Nephron (organoid): ENCODE measurements at regions not wholly inside any gene's neighbourhood (a gene's known extent, or its start where the extent isn't known, plus 50 kb on each side); places are given as distances from the start of the nearest gene placed in this dataset.

Source experiments
- H3K27ac Mint-ChIP-seq, 3 experiments: 2 replicates each; pipeline ENCODE4 v1.8.0; 2020; ENCODE audit warnings: mixed read lengths in 3 of 3, mild to moderate bottlenecking in 2 of 3, moderate library complexity in 1 of 3
- H3K27me3 Mint-ChIP-seq: 2 replicates; pipeline ENCODE4 v1.8.0; 2021; ENCODE audit warnings: low read depth, mild to moderate bottlenecking, moderate library complexity, mixed read lengths
- H3K36me3 Mint-ChIP-seq: 2 replicates; pipeline ENCODE4 v1.8.0; 2020; ENCODE audit warnings: low read depth, mixed read lengths
- H3K4me1 Mint-ChIP-seq: 2 replicates; pipeline ENCODE4 v1.8.0; 2020; ENCODE audit warnings: mixed read lengths
- H3K4me3 Mint-ChIP-seq, 3 experiments: 2 replicates each; pipeline ENCODE4 v1.8.0; 2020; ENCODE audit warnings: mild to moderate bottlenecking in 3 of 3, mixed read lengths in 3 of 3, moderate library complexity in 2 of 3
- H3K9me3 Mint-ChIP-seq: 2 replicates; pipeline ENCODE4 v1.8.0; 2020; ENCODE audit warnings: mixed read lengths
- TF ChIP-seq, protein P1 (sequence below), 3 experiments: fragments of 200-600 bp; sonication (generic); IDR thresholded peaks; one replicate each; pipeline ENCODE4 v1.5.0; 2021; ENCODE audit warnings: antibody characterized with exemption in 3 of 3; ENCODE audit not compliant: unreplicated experiment in 3 of 3

DNA sequence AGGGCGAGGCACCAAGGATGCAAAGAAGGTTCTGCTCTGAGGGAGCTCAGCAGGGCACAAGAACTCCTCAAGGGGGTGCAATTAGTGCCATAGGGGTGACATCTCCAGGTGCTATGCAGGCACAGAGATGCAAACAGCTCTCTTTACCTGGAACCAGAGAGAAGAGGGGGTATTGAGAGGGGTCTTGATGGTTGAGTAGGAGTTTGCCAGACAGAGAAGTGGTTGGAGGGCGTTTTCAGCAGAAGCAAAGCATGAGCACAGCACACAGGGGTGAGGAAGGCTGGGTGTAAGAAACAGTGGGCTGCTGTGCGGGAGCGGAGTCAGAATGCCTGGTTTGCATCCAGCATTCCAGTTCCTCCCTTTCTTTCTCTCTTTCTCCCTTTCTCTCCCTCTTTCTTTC, 81.8 kb upstream of the LHX1 start:
- peaks cover 5% of the 10 kb centered on the region for H3K4me1 Mint-ChIP-seq
- no peak overlapping the region for H3K4me3 Mint-ChIP-seq
- H3K9me3 Mint-ChIP-seq: no peaks in the 10 kb centered on the region

GRCh38 chr17:36856222-36856621, 81.1 kb upstream of the LHX1 start:
- H3K4me3 Mint-ChIP-seq: no peak overlapping the region
- H3K27me3 Mint-ChIP-seq: peaks cover 9% of the 10 kb centered on the region
- peaks cover 5% of the 10 kb centered on the region for H3K4me1 Mint-ChIP-seq
- no peaks in the 10 kb centered on the region for H3K36me3 Mint-ChIP-seq
- no peaks in the 10 kb centered on the region for H3K9me3 Mint-ChIP-seq
- TF ChIP-seq, protein P1, sequence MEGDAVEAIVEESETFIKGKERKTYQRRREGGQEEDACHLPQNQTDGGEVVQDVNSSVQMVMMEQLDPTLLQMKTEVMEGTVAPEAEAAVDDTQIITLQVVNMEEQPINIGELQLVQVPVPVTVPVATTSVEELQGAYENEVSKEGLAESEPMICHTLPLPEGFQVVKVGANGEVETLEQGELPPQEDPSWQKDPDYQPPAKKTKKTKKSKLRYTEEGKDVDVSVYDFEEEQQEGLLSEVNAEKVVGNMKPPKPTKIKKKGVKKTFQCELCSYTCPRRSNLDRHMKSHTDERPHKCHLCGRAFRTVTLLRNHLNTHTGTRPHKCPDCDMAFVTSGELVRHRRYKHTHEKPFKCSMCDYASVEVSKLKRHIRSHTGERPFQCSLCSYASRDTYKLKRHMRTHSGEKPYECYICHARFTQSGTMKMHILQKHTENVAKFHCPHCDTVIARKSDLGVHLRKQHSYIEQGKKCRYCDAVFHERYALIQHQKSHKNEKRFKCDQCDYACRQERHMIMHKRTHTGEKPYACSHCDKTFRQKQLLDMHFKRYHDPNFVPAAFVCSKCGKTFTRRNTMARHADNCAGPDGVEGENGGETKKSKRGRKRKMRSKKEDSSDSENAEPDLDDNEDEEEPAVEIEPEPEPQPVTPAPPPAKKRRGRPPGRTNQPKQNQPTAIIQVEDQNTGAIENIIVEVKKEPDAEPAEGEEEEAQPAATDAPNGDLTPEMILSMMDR (IDR thresholded peaks at IDR 0.05; ENCODE audit: unreplicated experiment in 3 of 3): no peak
- peak overlapping the region in 1 of 3 experiments; percentile 64 for H3K27ac Mint-ChIP-seq

More for the DNA sequence above, 81.8 kb upstream of the LHX1 start:
- peaks cover 12% of the 10 kb centered on the region for H3K27me3 Mint-ChIP-seq
- TF ChIP-seq, protein P1 (IDR thresholded peaks at IDR 0.05; ENCODE audit: unreplicated experiment in 3 of 3): no peak
- H3K27ac Mint-ChIP-seq: no peak overlapping the region
- no peaks in the 10 kb centered on the region for H3K36me3 Mint-ChIP-seq

DNA sequence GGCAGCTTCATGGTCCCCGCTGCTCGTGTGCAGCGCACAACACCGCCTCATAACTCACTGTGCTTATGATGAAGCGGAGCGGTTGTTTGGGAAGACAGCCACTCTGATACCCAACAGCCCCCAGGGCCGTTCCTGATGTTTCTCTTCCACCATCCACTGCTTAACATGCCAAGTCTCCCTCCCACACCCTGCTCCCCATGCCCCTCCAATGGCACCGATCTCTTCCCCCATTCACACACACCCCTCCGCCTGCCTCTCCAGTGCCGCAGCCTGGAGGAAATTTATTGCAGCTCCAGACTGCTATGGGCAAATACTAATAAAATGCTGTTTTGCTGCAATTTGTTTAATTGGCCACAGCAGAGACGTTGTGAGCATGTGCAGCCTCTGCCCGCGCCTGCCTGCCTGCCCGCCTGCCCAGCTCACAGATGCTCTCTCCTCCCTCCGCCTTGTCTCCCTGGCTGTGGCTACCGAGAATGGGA, 80.3 kb upstream of the LHX1 start:
- peaks cover 5% of the 10 kb centered on the region for H3K4me1 Mint-ChIP-seq
- TF ChIP-seq, protein P1 (IDR thresholded peaks at IDR 0.05; ENCODE audit: unreplicated experiment in 3 of 3): no peak
- H3K36me3 Mint-ChIP-seq: no peaks in the 10 kb centered on the region
- H3K9me3 Mint-ChIP-seq: no peaks in the 10 kb centered on the region
- peaks cover 5% of the 10 kb centered on the region for H3K27me3 Mint-ChIP-seq
- H3K4me3 Mint-ChIP-seq: no peak overlapping the region
- H3K27ac Mint-ChIP-seq: no peak overlapping the region

- TF ChIP-seq, protein P1 (IDR thresholded peaks at IDR 0.05; ENCODE audit: unreplicated experiment in 3 of 3): no peak
- H3K4me3 Mint-ChIP-seq: no peak overlapping the region
Measured at GRCh38 chr17:36857698-36858097, 79.6 kb upstream of the LHX1 start.

GRCh38 chr17:36858119-36859002, 78.9 kb upstream of the LHX1 start:
- peaks cover 4% of the 10 kb centered on the region for H3K27me3 Mint-ChIP-seq
- no peak overlapping the region for H3K4me3 Mint-ChIP-seq
- TF ChIP-seq, protein P1 (IDR thresholded peaks at IDR 0.05; ENCODE audit: unreplicated experiment in 3 of 3): no peak
- H3K4me1 Mint-ChIP-seq: peaks cover 5% of the 10 kb centered on the region
- H3K27ac Mint-ChIP-seq: peak overlapping the region in 1 of 3 experiments; percentile 33
- no peaks in the 10 kb centered on the region for H3K9me3 Mint-ChIP-seq
- no peaks in the 10 kb centered on the region for H3K36me3 Mint-ChIP-seq

More at GRCh38 chr17:36857698-36858097, 79.6 kb upstream of the LHX1 start:
- H3K27ac Mint-ChIP-seq: no peak overlapping the region
- no peaks in the 10 kb centered on the region for H3K9me3 Mint-ChIP-seq
- peaks cover 4% of the 10 kb centered on the region for H3K27me3 Mint-ChIP-seq
- H3K4me1 Mint-ChIP-seq: peaks cover 5% of the 10 kb centered on the region
- H3K36me3 Mint-ChIP-seq: no peaks in the 10 kb centered on the region

- H3K27ac Mint-ChIP-seq: peak overlapping the region in 1 of 3 experiments; percentile 41
- TF ChIP-seq, protein P1 (IDR thresholded peaks at IDR 0.05; ENCODE audit: unreplicated experiment in 3 of 3): no peak
- H3K36me3 Mint-ChIP-seq: no peaks in the 10 kb centered on the region
- peaks cover 8% of the 10 kb centered on the region for H3K27me3 Mint-ChIP-seq
- peaks cover 5% of the 10 kb centered on the region for H3K4me1 Mint-ChIP-seq
- H3K9me3 Mint-ChIP-seq: no peaks in the 10 kb centered on the region
- H3K4me3 Mint-ChIP-seq: no peak overlapping the region
Measured at GRCh38 chr17:36859003-36859300, 78.3 kb upstream of the LHX1 start.
